ENCODE measurements at regions not wholly inside any gene's neighbourhood (a gene's known extent, or its start where the extent isn't known, plus 50 kb on each side); places are given as distances from the start of the nearest gene placed in this dataset.

GRCh38 chr3:106811376-106811775 is 565.9 kb upstream of the CCDC54 start:
- Histone ChIP-seq H3K9me3 (ENCODE audit: low read depth) (no peaks in the 10 kb centered on the region), H3K79me2 (ENCODE audit: low read depth) (no peaks in the 10 kb centered on the region), H3K36me3 (no peaks in the 10 kb centered on the region), H3K27ac (no peak overlapping the region), H3K4me1 (no peaks in the 10 kb centered on the region), H4K20me1 (ENCODE audit: low read depth) (no peaks in the 10 kb centered on the region), H3K4me3 (no peak overlapping the region), H2AFZ (replicated peaks) (no peak overlapping the region), H3K4me2 (no peak overlapping the region), H3K27me3 (no peaks in the 10 kb centered on the region), H3F3A (ENCODE audit: low read depth) (no peaks in the 10 kb centered on the region), H3K9ac (no peak overlapping the region)
- no peak for DNase-seq (ENCODE audit: low spot score)
- TF ChIP-seq, protein P1, sequence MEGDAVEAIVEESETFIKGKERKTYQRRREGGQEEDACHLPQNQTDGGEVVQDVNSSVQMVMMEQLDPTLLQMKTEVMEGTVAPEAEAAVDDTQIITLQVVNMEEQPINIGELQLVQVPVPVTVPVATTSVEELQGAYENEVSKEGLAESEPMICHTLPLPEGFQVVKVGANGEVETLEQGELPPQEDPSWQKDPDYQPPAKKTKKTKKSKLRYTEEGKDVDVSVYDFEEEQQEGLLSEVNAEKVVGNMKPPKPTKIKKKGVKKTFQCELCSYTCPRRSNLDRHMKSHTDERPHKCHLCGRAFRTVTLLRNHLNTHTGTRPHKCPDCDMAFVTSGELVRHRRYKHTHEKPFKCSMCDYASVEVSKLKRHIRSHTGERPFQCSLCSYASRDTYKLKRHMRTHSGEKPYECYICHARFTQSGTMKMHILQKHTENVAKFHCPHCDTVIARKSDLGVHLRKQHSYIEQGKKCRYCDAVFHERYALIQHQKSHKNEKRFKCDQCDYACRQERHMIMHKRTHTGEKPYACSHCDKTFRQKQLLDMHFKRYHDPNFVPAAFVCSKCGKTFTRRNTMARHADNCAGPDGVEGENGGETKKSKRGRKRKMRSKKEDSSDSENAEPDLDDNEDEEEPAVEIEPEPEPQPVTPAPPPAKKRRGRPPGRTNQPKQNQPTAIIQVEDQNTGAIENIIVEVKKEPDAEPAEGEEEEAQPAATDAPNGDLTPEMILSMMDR (IDR thresholded peaks at IDR 0.05): no peak
- TF ChIP-seq EZH2 (IDR thresholded peaks at IDR 0.05): no peak
- no peak for TF ChIP-seq EZH2phosphoT487 (IDR thresholded peaks at IDR 0.05)
- peaks cover 3% of the 10 kb centered on the region for H3K27me3 Mint-ChIP-seq (ENCODE audit: insufficient read depth, low read depth)
- no peak overlapping the region for H3K27ac Mint-ChIP-seq
- no peak overlapping the region for H3K4me3 Mint-ChIP-seq
- H3K36me3 Mint-ChIP-seq: no peaks in the 10 kb centered on the region
- peaks cover 4% of the 10 kb centered on the region for H3K4me1 Mint-ChIP-seq
- H3K9me3 Mint-ChIP-seq: no peaks in the 10 kb centered on the region

DNA sequence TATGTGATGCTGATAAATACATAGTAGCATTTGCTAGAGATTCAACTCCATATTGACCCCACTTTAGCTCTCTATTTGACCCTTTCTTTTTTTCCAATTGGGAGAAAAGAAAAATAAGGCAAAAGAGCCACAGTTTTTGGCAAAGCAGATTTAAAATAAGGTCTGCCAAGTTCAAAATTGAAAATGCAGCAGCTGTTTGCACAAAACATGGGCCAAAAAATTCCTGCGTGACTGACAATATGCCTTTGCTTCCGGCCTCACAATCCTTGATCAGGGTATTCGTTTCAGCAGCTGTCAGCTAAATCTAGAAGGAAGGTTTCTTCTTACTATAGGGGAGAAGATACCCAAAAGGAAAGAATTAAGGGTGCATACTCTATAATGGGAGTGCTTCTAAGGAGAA is 563.5 kb upstream of the CCDC54 start:
- Histone ChIP-seq H3F3A (ENCODE audit: low read depth) (no peaks in the 10 kb centered on the region), H4K20me1 (ENCODE audit: low read depth) (no peaks in the 10 kb centered on the region), H3K4me1 (no peaks in the 10 kb centered on the region), H3K27ac (no peak overlapping the region), H3K79me2 (ENCODE audit: low read depth) (no peaks in the 10 kb centered on the region), H3K36me3 (no peaks in the 10 kb centered on the region), H3K4me3 (no peak overlapping the region), H3K27me3 (no peaks in the 10 kb centered on the region), H3K9ac (no peak overlapping the region), H2AFZ (replicated peaks) (no peak overlapping the region), H3K4me2 (no peak overlapping the region), H3K9me3 (ENCODE audit: low read depth) (no peaks in the 10 kb centered on the region)
- Mint-ChIP-seq H3K9me3 (no peaks in the 10 kb centered on the region), H3K27ac (no peak overlapping the region), H3K4me1 (peaks cover 4% of the 10 kb centered on the region), H3K36me3 (no peaks in the 10 kb centered on the region), H3K4me3 (no peak overlapping the region), H3K27me3 (ENCODE audit: insufficient read depth, low read depth) (peaks cover 3% of the 10 kb centered on the region)
- DNase-seq (ENCODE audit: low spot score): no peak
- TF ChIP-seq, protein P1 (IDR thresholded peaks at IDR 0.05): no peak
- TF ChIP-seq EZH2phosphoT487 (IDR thresholded peaks at IDR 0.05) (no peak), EZH2 (IDR thresholded peaks at IDR 0.05) (no peak)

DNA sequence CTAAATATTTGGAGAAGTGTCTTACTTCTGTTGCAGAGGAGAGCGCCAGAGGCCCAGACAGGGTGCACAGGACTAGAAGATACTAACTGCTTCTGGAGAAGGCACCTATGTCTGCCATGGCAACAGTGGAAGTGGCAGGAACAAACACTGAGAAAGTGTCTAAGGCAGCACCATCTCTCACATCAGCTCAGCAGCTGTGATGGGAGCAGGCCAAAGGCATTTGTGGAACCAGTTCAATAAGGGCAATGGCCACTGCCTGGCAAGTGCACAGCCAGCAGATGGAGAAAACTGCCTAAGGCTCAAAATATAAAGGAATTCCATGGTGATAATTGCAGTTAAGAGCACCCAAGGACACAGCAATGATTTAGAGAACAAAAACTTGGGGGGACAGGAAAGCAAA is 563.0 kb upstream of the CCDC54 start:
- Mint-ChIP-seq H3K9me3 (no peaks in the 10 kb centered on the region), H3K4me1 (peaks cover 4% of the 10 kb centered on the region), H3K27ac (no peak overlapping the region), H3K4me3 (no peak overlapping the region), H3K36me3 (no peaks in the 10 kb centered on the region), H3K27me3 (ENCODE audit: insufficient read depth, low read depth) (peaks cover 3% of the 10 kb centered on the region)
- Histone ChIP-seq H3K79me2 (ENCODE audit: low read depth) (no peaks in the 10 kb centered on the region), H4K20me1 (ENCODE audit: low read depth) (no peaks in the 10 kb centered on the region), H3K4me3 (no peak overlapping the region), H3K9ac (no peak overlapping the region), H2AFZ (replicated peaks) (no peak overlapping the region), H3K9me3 (ENCODE audit: low read depth) (no peaks in the 10 kb centered on the region), H3K4me2 (no peak overlapping the region), H3K27me3 (no peaks in the 10 kb centered on the region), H3K27ac (no peak overlapping the region), H3F3A (ENCODE audit: low read depth) (no peaks in the 10 kb centered on the region), H3K36me3 (no peaks in the 10 kb centered on the region), H3K4me1 (no peaks in the 10 kb centered on the region)
- TF ChIP-seq, protein P1 (IDR thresholded peaks at IDR 0.05): no peak
- no peak for TF ChIP-seq EZH2phosphoT487 (IDR thresholded peaks at IDR 0.05)
- TF ChIP-seq EZH2 (IDR thresholded peaks at IDR 0.05): no peak
- DNase-seq (ENCODE audit: low spot score): no peak

All from neural progenitor cell (in vitro differentiated cells).